HL-60 (cell line): ENCODE measurements at regions not wholly inside any gene's neighbourhood (a gene's known extent, or its start where the extent isn't known, plus 50 kb on each side); places are given as distances from the start of the nearest gene placed in this dataset.

Source experiments
- DNase-seq, 2 experiments: peaks; one replicate each; pipeline ENCODE4 v3.0.0-alpha.2; 2010 to 2020; ENCODE audit warnings: low read depth in 1 of 2, low spot score in 1 of 2
- H3K27ac ChIP-seq: fragments of 250-450 bp; sonication (Bioruptor Pico); replicated peaks from 2 replicates; pipeline ENCODE4 v1.5.1; 2020; ENCODE audit warnings: mild to moderate bottlenecking, moderate library complexity
- H3K27me3 ChIP-seq: fragments of 250-450 bp; sonication (Bioruptor Pico); 2 replicates; pipeline ENCODE4 v1.5.1; 2021; ENCODE audit warnings: mild to moderate bottlenecking, moderate library complexity; ENCODE audit not compliant: insufficient read depth, poor library complexity, severe bottlenecking
- H3K4me3 ChIP-seq: replicated peaks from 2 replicates; pipeline ENCODE4 v1.5.1; 2011; ENCODE audit warnings: mild to moderate bottlenecking, control low read depth, low read length; ENCODE audit not compliant: insufficient read depth
- CTCF ChIP-seq: IDR thresholded peaks from one replicate; pipeline ENCODE4 v1.5.1; 2011; ENCODE audit warnings: low read length, control low read depth, inconsistent platforms; ENCODE audit not compliant: insufficient read depth
- GABPA ChIP-seq: IDR thresholded peaks from 2 replicates; pipeline ENCODE4 v1.6.1; 2012; ENCODE audit warnings: low read depth
- POLR2AphosphoS5 ChIP-seq: IDR thresholded peaks from 2 replicates; pipeline ENCODE4 v1.6.1; 2012; ENCODE audit warnings: low read depth
- SPI1 ChIP-seq: IDR thresholded peaks from 2 replicates; pipeline ENCODE4 v1.6.1; 2012; ENCODE audit warnings: low read depth, mild to moderate bottlenecking, borderline replicate concordance
- TF ChIP-seq, protein P1 (sequence below): IDR thresholded peaks from 2 replicates; pipeline ENCODE4 v1.6.1; 2012; ENCODE audit warnings: low read depth; ENCODE audit not compliant: insufficient replicate concordance

DNA sequence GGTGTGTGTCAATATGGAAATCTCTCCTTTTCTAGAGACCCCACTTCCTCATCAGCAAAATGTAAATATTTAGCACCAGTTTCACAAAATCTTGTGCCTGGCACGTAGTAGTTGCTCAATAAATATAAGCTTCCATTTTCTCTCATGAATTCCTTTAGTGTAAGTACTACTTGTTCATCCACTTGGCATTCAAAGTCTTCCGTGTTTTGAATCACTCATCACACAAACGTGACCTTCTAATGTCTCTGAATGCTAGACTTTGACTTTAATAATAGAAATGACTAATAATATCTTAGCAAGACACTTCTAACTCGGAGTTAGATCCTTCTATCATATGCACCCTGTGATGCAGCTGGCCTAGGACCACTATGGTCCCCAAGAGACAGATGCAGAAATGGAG lies 168.7 kb upstream of the ZNF32 start:
- TF ChIP-seq, protein P1, sequence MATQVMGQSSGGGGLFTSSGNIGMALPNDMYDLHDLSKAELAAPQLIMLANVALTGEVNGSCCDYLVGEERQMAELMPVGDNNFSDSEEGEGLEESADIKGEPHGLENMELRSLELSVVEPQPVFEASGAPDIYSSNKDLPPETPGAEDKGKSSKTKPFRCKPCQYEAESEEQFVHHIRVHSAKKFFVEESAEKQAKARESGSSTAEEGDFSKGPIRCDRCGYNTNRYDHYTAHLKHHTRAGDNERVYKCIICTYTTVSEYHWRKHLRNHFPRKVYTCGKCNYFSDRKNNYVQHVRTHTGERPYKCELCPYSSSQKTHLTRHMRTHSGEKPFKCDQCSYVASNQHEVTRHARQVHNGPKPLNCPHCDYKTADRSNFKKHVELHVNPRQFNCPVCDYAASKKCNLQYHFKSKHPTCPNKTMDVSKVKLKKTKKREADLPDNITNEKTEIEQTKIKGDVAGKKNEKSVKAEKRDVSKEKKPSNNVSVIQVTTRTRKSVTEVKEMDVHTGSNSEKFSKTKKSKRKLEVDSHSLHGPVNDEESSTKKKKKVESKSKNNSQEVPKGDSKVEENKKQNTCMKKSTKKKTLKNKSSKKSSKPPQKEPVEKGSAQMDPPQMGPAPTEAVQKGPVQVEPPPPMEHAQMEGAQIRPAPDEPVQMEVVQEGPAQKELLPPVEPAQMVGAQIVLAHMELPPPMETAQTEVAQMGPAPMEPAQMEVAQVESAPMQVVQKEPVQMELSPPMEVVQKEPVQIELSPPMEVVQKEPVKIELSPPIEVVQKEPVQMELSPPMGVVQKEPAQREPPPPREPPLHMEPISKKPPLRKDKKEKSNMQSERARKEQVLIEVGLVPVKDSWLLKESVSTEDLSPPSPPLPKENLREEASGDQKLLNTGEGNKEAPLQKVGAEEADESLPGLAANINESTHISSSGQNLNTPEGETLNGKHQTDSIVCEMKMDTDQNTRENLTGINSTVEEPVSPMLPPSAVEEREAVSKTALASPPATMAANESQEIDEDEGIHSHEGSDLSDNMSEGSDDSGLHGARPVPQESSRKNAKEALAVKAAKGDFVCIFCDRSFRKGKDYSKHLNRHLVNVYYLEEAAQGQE, result no peak
- TF ChIP-seq SPI1, result no peak
- no peak for TF ChIP-seq POLR2AphosphoS5
- no peak for TF ChIP-seq CTCF
- no peak for TF ChIP-seq GABPA
- Histone ChIP-seq H3K4me3 (no peak overlapping the region), H3K27me3 (no peaks in the 10 kb centered on the region), H3K27ac (no peak overlapping the region)
- DNase-seq, result no peak

DNA sequence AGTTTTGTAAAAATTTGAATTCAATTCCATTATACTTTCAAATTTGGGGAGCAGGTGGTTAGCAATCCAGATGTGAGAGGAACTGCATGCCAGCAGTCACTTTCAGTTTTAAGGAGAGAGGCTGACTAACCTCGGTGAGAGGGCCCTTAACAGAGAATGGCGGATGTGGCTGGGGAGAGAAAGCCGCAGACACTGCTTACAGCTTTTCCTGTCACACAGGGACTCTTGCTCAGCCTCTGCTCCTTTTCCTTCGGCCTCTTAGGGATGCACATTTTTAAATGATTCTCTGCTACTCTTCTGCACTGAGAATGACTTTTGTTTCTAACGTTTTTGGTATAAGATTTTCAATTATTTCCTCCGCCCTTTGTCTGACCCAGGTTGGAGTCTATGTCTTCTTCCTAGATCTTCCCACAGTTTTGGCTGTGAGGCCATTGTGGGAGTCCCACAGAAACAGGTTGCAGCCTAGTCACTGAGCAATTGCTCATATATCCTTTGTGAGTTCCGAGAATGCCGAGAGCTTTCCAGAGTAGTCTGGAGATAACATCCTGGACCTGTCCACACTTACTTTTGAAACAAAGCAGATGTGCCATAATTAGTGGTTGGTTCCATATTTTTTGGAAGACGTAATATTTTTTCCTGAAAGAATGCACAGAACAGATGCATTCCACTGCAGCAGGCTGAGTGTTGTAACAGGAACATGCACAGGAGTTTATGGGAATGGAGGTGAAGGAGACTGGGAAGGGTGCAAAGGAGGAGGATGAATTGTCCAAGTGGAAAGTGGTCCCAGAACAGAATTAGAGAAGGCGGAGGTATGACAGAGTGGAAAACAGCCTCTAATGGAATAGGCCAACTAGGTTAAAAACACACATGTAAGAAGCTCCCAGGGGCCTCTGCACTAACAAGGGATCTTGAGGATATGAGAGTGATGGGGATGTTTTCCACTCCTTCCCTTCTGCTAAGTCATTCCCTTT lies 168.0 kb upstream of the ZNF32 start:
- TF ChIP-seq CTCF (no peak), SPI1 (peak; percentile 35; the same call in 1 of the 2 replicates)
- Histone ChIP-seq H3K27ac (no peak overlapping the region), H3K27me3 (no peaks in the 10 kb centered on the region), H3K4me3 (no peak overlapping the region)
- peak in 1 of 2 experiments; percentile 60 for DNase-seq

GRCh38 chr10:43815181-43815885 lies 166.7 kb upstream of the ZNF32 start:
- H3K4me3 ChIP-seq, result no peak overlapping the region
- no peak for DNase-seq
- no peak overlapping the region for H3K27ac ChIP-seq
- H3K27me3 ChIP-seq, result no peaks in the 10 kb centered on the region
- TF ChIP-seq, protein P1, result no peak
- TF ChIP-seq SPI1 (no peak), CTCF (no peak), GABPA (no peak), POLR2AphosphoS5 (no peak)
